GM12873 (cell line): ENCODE measurements at regions not wholly inside any gene's neighbourhood (a gene's known extent, or its start where the extent isn't known, plus 50 kb on each side); places are given as distances from the start of the nearest gene placed in this dataset.

Experiments
- CTCF ChIP-seq: IDR thresholded peaks from 2 replicates; pipeline ENCODE4 v1.5.1; 2012; ENCODE audit warnings: low read depth, mild to moderate bottlenecking, moderate library complexity, low read length, control low read depth; ENCODE audit not compliant: insufficient read depth; ENCODE audit errors: missing control alignments

- no peak for TF ChIP-seq CTCF
These were observed 320.2 kb upstream of the SULF2 start for GRCh38 chr20:48105526-48105925.

- TF ChIP-seq CTCF, result no peak
These were observed 317.8 kb upstream of the SULF2 start for GRCh38 chr20:48102931-48103660.

- no peak for TF ChIP-seq CTCF
These were observed 317.0 kb upstream of the SULF2 start for GRCh38 chr20:48102076-48102787.

- TF ChIP-seq CTCF, result no peak
These were observed 315.2 kb upstream of the SULF2 start for GRCh38 chr20:48100483-48100882.

- TF ChIP-seq CTCF, result no peak
These were observed 313.6 kb upstream of the SULF2 start for GRCh38 chr20:48098866-48099265.

GRCh38 chr20:48098099-48098498, 312.8 kb upstream of the SULF2 start:
- TF ChIP-seq CTCF, result no peak

- no peak for TF ChIP-seq CTCF
These were observed 311.9 kb upstream of the SULF2 start for GRCh38 chr20:48096957-48097890.
